HG03432 (cell line): ENCODE measurements at regions not wholly inside any gene's neighbourhood (a gene's known extent, or its start where the extent isn't known, plus 50 kb on each side); places are given as distances from the start of the nearest gene placed in this dataset.

ENCODE experiments used
- ATAC-seq: cut with Tn5 transposase; IDR thresholded peaks from one replicate; pipeline ENCODE4 v1.9.1; 2021; ENCODE audit warnings: mild to moderate bottlenecking, moderate library complexity; ENCODE audit not compliant: unreplicated experiment

- ATAC-seq = no peak
Measured at GRCh38 chr9:74293479-74293878, 203.7 kb upstream of the RORB start.

DNA sequence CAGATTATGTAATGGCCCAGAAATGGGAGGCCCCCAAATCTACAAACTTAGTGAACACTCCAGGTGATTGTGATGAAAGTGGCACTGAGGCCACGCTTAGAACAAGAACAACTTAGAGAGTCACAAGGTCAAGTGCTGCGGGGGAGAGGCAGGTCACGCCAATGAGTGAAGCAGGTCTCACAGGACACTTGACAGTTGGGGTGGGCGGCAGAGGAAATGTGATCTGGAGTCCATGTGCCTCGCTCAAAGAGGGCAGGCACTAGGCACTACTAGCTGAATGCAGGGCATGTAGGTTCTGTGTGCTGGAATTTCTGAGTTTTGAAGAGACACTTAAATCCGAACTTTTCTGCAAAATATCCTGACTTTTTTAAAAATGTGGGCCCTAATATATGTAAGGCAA is 193.2 kb upstream of the RORB start:
- no peak for ATAC-seq

DNA sequence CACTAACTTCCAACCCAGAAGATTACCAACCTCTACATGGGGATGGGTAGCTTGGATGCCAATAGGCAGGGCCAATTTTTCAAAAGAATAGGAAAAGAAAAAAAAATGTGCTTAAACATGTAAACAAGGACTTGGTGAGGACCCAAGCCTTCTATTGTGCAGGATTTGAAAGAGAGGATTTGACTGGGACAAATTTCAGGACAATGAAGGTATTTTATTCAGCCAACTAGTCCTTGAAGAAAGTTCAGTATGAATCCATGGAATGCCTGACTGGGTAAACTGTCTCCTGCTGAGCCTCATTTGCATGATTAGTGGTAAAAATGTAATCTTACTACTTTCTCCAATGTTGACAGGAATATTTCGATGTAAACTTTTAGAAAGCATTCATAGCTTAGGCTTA is 192.5 kb upstream of the RORB start:
- ATAC-seq = no peak

DNA sequence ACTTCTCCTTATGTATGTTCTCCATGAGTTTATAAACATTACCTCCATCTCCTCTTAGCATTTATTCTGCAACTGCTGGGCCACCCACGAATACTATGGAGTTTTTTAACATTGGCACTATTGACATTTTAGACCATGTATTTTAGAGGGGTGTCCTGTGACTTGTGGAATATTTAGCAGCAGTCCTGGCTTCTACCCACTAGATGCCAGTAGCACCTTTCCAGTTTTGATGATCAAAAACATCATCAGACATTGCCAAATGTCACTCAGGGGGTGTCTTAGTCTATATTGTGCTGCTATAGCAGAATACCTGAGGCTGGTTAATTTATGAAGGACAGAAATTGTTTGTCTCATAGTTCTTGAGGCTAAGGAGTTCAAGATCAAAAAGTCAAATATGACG is 187.5 kb upstream of the RORB start:
- no peak for ATAC-seq

DNA sequence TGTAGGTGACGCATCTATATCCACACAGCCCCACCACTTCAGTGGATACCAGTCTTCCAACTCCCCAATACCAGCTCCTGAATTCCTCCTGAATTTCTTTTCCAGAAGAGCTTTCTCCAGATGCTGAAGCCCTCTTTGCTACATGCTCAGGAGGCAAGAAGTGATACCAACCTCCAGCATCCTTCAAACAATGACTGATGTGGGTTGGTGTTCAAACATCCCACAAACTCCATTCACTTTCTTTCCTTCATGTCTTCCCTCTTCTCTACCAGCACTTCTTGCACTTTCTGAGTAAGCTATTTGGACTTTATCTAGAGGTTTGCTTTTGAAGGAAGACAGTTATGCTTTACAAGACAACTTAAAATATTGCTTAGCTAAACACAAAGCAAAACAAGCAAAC is 179.9 kb upstream of the RORB start:
- ATAC-seq = no peak

DNA sequence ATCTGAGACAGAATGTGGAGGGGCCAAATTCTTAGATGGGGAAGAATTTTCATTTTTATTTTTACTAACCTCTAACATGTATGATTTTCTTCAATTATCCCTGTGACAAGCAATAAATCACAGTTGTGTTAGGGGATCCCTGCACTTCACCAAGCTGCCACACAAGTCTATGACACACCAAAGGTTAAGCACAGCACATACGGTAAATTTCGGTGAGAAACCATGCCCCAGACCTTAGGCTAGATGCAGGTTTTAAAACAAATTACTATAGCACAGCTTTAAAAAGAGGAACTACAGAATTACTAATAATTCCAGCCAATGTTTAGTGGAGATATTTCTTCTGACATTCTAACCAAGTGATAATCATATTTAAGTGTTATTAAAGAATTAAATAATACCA is 175.7 kb upstream of the RORB start:
- no peak for ATAC-seq

DNA sequence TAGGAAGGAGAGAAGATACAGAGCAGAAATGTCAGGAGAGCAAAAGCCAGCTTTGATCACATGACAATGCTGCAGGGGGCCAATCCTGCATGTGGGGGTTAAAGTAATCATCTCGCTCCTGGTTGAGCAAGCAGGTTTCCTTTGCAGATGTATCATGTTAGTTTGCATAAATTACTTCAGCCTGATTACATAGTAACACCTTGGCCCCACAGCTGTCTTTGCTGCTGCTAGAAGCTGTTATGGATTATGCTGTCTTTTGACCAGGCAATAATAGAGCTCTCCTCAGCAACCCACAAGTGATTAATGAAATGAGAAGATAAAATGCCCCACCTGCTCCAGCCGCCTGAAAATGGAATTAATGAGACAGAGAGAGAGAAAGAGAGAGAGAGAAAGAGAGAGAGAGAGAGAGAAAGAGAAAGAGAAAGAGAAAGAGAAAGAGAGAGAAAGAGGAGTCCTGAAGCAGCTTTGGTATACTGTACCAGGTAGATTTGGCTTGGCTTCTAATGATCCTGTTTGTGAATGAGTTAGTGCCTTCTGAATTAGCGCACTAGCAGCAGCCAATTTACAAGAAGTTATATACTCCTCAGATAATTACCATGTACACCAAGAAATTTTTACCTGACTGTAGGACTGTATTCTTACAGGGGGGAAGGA is 174.3 kb upstream of the RORB start:
- peak; percentile 54 for ATAC-seq

DNA sequence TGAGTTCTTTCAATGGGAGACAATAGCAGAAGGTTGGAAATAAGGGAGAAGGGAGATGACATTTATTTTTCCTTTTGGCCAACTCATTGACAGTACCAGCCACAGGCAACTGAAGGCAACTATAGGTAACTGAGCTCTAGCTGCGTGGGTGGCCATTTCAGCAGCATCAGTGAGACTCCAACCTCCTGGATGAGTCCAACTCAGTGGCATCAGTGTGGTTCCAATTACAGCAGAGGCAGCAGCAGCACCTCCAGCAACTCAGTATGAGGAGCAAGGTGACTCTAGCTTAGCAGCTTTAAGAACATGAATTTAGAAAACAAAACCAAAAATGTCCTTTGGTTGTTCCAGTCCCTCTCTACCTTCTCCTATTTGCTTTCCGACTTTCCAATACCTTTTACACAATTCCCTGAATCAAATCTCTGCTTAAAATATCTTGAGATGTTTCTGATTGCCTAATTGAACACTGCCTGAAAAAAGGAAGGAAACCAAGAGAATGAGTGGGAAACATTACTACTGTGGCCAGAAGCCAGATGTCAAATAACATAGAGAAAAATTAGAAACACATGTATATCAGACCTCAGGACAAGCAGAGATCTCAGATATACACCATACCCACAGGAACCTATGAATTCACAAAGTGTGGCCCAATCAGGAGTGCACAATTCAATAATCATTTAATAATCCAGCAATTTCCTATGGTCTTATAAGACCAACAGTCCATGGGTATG is 166.5 kb upstream of the RORB start:
- no peak for ATAC-seq

- no peak for ATAC-seq
Measured at GRCh38 chr9:74331607-74332006, 165.5 kb upstream of the RORB start.

DNA sequence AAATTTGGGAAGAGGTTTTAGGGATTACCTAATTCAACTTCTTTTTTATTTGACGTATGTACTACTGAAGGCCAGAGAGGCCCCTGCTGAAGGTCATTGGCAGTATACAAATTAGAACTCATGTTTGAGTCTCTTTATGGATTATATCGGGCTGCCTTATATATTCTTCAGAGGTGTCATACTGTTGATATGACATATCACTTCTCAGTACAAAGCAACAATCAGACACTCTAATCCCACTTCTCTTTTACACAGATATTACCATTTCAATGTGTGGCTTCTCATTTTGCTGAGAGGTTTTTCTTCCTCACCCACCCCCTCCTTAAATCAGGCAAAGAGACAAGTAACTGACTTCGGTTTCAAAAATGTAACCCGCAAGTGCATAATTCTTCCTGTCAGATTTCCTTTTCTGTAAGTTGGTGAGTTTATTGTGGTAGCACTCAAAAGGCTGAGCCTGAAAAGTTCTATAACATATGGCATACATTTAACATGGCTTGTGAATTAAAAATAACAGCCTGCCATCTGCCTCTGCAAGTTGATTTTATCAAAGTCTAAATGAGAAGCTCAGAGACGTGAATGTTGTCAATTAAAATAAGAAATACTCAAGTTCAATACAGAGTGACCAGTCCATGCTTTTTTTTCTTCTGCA is 163.6 kb upstream of the RORB start:
- ATAC-seq = no peak

- ATAC-seq = no peak
Measured at GRCh38 chr9:74334271-74334670, 162.9 kb upstream of the RORB start.

DNA sequence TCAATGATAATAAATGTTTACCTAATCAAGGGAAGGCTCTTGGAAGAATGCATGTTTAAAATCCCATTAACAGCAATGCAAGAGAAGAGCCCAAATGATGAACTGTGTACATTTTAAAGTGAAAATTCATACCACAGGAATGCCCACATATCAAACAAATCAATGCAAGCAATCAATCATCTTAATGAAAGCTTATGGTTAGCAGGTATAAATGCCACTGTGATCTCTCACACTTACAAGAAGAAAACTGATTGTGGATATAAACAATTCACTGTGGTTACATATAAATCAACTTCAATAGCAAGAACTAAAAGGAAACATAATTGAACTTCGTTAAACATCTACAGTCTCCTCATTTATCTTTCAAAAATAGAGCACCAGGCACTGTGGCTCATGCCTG is 161.0 kb upstream of the RORB start:
- no peak for ATAC-seq

DNA sequence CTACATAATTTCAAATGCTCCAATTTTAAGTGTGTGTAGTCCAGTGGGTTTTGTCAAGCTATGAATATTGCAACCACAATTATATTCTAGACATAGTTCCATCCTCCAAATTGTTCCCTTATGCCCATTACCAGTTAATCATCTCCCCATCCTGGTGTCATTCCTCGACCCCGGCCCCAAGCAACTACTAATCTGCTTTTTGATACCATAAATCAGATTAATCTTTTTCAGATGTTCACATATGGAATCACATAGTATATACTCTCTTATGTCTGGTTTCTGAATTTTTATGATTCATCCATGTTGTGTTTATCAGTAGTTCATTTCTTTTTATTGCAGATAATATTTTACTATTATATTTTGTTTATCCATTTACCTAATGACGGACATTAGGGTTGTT is 148.4 kb upstream of the RORB start:
- ATAC-seq = no peak

DNA sequence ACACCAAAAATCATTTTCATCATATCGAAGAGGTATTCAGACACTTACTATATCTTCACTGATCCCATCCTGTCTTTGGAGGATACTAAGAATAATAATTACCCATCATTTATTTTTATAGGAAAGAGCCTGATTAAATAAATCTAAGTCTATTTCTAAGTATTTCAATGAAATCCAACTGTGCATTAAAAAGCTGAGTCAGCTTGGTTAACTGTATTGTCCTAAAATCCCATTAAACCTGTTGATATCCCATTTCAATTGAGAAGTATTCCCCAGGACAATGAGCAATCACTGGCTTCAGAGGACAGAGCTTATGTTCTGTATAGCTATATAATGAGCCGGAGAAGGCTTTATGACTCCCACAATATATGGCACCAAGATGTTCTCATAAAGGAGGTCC is 142.0 kb upstream of the RORB start:
- ATAC-seq = no peak

GRCh38 chr9:74357577-74357976 is 139.6 kb upstream of the RORB start:
- ATAC-seq = no peak

DNA sequence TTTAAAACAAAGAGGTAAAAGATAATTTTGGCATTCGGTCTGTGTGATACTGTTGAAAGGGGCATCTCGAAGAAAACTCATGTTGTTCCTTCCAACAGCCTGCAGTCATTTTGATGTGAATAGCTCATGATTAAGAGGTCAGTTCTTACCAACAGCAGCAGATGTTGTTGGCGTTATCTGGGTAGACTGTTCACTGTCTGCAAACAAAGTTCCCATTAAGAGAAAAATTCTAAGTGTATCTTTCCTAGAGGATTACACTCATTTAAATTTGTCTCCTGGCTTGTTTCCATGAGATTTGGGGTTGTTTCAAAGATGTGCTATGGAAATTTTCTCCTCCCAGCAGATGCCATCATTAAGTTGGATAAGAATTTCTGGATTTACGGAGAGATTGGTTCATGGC is 138.2 kb upstream of the RORB start:
- no peak for ATAC-seq

DNA sequence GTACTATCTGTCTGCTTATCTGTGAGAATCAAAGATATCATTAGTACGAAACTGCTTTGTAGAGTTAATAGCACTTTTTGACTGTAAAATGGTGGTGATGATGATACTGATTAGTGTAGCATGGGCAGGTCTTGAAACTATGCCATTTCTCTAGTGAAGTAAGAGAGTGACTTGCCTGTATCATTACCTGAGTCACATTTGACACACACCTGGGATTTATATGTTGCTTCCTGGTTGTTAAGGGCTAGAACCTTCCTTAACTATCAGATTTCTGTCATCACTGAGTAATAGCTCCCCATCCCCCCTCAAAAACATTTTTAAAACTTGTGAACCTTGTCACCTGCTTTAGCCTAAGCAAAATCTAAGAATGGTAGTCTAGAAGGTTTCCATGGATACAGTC is 135.6 kb upstream of the RORB start:
- ATAC-seq = no peak

DNA sequence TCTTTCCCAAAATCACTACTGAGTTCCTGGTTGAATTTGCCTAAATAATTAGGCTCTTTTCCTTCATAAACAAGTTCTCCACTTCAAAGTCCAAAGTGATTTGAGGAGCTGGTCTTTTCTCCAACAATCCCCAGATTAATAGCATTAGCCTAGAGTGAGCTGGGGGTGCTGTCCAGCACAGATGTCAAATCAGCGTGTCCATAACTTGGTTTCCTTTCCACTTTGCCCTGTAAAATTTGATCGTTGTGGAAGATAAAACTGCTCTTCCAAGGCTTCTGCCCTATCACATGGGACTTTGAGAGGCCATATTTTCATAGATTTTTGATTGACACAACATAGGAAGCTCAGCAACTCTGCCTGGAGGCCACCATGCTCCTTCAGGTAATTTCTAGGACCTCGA is 134.7 kb upstream of the RORB start:
- ATAC-seq = no peak

- ATAC-seq = no peak
Measured at GRCh38 chr9:74366111-74366510, 131.0 kb upstream of the RORB start.

GRCh38 chr9:74369844-74370243 is 127.3 kb upstream of the RORB start:
- ATAC-seq = no peak

DNA sequence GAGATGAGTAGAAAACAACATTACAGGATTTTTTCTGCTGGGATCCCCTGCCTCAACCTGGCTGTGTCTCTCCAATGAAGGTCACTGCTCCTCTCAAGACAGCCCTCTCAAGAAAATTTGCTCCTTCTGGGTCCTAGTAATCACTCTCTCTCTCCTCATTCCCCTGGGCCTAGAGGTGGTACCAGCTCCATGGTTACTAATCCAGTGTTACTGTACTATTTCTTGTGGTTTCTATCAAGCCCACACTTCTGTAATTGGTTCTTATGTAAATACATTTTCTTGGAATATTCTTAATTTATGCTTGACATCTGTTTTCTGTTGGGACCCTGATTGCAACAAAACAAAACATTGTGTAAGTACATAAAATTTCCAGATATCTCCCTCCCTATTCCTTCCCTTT is 123.8 kb upstream of the RORB start:
- no peak for ATAC-seq

DNA sequence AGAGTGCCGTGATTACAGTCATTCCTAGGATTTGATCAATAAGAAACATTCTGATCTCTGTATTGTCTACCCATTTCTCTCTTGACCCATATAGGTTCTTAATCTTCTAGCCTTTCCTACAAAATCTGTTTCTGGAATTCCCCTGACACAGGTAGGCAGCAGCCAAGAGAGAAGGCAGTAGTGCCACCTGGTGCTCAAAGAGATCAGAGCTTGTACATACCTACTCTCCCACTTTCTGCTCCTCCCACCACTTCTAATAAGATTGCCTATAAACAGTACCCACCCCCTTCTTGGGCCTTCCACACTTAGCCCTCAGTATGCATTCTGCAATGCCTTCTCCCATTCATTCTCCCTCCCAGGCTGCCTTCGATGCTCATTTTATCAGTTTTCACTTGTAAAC is 117.4 kb upstream of the RORB start:
- peak; percentile 85 for ATAC-seq
